HG03457 (cell line): ENCODE measurements at regions not wholly inside any gene's neighbourhood (a gene's known extent, or its start where the extent isn't known, plus 50 kb on each side); places are given as distances from the start of the nearest gene placed in this dataset.
"Not testable (repeated sequence)": the region's sequence is repeated elsewhere in the genome, so short reads cannot be mapped to it uniquely, and the experiment has no call there.

Experiments
- ATAC-seq: cut with Tn5 transposase; IDR thresholded peaks from one replicate; pipeline ENCODE4 v1.9.1; 2021; ENCODE audit warnings: moderate number of reproducible peaks; ENCODE audit not compliant: unreplicated experiment

DNA sequence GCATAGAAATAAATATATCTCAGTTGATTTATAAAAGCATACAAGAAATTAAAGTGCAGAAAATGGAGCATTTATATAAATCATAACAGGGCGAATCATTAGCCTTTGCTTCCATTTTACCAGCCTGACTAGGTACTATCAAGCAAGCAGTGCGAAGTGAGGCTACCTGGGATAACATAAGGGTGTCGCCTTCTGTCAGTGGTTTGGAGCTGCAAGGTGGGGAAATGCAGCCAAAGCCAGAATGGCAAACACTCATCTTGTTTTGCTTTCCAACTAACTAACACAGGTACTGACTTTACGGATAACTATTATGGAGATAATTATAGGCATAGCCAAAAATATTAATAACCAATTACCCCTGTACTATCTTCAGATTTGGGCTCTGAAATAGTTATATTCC is 1459.8 kb downstream of the RAPGEF2 start:
- no peak for ATAC-seq

DNA sequence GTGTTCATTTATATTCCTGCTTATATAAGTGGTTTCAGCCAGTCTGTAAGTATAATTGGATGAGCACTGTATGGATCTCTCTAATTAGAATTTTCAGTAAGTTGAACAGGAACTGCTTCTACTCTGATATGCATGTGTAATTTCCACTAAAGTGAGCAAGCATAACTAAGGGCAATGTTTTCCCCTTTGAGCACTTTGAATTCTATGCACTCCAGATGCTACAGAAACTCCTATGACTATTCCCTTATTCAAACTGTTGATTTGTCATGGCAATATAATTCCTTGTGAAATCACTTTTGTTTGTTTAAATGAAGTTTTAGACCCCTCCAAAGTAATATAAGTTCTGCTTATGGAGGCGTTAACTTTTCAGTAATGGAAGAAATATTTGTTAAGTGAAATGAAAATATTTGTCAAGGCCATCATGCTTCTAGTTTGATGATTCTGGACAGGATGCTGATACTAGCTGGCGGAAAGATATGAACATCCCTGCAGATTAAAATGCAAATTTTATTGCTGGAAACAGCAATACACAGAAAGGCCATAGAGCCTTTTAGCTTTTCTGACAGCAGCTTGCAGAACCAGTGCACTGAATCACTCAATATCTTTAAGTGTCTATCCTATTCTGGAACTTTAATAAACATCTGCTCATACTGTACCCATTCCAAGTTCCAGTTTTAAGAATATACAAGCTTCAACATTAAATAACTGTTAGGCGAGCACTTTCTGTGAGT is 1460.8 kb downstream of the RAPGEF2 start:
- no peak for ATAC-seq

DNA sequence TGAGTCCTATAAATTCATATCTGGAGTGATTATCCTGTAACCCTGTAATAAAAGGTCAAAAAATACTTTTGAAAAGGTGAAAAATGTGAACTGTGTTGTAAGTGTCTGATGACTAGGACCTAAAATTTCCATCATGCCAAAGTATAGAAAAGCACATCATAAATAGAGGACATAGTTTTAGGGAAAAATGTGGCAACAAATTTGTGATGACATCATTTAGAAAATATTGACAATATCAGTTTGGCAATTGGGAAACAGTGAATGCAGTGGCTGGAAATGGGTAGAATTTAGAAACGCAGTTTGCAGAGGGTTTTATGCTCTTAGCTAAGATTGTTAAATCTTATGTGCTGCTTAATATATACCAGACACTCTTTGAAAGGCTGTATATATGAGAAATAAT is 1464.8 kb downstream of the RAPGEF2 start:
- no peak for ATAC-seq

DNA sequence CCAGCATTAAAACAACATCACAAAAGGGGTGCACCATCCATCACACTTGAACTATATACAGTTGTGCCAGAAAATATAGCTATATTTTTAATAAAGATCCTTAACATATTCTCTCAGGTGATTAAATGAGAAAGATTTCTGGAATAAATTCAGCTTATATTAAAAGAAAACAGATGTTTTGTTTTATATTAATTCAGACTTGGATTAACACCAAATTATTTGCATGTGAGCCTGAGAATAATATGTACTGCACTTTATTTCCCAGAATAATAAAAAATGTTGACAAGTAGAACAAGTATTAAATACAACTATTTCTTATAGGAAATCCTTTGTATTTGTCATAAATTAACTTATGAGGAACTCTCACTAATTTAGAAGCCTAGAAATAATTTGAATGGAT is 1467.4 kb downstream of the RAPGEF2 start:
- no peak for ATAC-seq

DNA sequence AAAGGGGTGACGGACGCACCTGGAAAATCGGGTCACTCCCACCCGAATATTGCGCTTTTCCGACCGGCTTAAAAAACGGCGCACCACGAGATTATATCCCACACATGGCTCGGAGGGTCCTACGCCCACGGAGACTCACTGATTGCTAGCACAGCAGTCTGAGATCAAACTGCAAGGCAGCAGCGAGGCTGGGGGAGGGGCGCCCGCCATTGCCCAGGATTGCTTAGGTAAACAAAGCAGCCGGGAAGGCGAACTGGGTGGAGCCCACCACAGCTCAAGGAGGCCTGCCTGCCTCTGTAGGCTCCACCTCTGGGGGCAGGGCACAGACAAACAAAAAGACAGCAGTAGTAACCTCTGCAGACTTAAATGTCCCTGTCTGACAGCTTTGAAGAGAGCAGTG is 1471.4 kb downstream of the RAPGEF2 start:
- ATAC-seq: not testable (repeated sequence)

DNA sequence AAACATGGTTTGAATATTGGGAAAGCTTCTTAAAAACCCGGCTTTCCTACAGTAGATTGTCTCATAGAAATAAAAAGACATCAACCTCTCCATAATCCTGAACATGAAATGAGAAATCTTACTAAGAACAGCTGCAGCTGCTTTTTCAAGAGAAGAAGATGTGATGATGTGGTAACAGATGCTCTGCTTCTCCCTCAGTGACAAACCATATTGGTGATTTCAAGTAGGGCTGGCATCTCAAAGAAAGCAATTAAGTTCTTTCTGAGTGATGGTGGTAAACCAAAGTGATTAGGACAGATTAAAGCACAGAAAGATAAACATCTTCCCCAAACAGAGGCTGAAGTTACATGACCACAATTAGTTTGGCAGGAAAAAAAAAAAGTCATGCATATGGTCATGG is 1477.7 kb downstream of the RAPGEF2 start:
- no peak for ATAC-seq

DNA sequence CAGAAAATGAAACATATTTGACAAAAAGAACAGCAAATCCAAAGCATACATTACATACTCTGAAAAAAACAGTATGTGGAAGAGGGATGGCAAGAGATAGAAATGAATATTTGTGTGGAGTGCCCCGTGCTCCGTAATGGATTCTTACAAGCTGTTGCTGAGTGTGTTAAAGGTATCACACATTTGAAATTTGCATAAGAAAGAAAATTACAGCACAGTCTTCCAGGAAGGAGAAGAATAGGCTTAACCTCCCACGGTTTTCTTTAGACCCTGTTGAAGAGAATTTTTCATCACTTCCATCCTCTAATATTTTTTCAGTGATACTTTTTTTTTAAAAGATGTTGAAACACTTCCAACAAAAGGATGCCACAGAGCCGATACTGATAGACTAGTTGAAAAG is 1489.4 kb downstream of the RAPGEF2 start:
- ATAC-seq: no peak

DNA sequence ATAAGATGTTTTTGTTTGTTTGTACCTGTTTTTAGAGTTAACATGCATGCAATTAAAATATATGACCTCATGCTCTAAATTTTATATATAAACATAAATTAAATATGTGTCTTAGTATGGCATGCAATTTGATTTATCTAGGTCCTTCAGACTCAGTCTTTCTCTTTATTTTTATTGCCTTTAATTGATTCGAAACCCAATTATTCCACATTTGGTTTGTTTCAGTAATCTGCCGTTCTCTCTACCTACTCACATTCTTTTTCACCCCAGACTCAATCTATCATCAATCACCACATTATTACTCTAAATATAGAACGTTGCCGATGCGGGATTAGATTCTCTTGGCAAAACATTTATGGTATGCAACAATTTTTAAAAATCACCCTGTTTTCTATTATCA is 1492.8 kb downstream of the RAPGEF2 start:
- no peak for ATAC-seq

DNA sequence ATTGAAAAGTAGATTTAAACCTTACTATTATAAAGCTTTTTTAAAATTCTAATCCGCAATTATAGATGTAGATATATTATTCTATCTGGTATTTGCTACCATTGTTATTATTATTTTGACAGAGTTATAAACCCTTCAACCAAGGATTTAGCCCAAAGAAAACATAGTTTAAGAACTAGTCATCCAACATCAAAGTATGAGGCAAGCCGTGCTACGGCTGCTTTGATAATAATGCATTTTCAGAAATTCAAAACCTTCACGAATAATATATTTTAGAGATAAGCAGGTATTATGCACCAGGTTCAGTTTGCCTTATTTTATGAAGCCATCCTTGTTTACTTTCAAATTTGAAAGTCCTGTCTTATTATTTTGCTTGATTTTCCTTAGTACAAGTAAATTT is 1501.7 kb downstream of the RAPGEF2 start:
- ATAC-seq: no peak

DNA sequence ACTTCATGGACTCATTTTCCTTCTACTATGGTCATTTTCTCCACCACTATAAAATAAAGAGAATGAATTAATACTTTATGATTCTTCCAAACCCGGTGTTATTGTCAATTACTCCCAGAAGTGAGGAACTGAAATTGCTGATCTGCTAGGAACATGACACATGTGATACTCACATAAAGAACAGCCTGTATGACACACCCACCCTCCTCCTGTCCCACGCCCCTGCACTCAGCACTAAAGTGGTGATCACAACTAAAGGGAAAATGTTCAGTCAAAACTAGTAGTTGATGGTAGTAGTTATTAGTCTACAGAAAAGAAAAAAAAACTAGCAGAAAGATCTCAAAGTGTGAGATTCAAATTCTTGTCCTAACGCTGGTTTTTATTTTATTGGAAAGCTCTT is 1508.3 kb downstream of the RAPGEF2 start:
- ATAC-seq: no peak

DNA sequence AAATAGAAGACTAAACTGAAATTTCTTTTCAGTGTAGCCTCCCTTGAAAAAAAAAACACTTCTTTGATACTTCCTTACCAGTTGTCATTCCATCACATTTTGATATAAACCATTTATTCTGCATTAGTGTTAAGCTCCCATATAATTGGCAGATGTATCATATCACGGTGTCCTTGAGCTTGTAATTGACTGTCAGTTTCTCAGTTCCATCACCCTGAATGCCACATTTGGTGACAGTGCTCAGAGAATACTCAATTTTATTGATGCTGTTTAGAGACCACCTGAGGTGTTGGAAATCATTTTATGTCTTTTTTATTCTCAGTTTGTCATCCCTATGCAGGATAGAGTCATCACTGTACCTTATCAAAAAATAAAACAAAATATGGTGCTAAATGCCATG is 1528.2 kb downstream of the RAPGEF2 start:
- no peak for ATAC-seq

DNA sequence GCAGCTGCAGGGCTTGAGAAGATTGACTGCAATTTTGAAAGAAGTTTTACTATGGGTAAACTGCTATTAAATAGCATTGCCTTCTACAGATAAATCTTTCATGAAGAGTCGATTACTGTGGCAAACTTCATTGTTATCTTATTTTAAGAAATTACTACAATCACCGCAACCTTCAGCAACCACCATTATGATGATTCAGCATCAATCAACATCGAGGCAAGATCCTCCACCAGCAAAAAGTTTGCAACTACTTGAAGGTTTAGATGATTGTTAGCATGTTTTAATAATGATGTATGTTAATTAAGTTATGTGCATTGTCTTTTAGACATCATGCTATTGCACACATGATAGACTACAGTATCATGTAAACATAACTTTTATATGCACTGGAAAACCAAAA is 1511.0 kb downstream of the FSTL5 start:
- ATAC-seq: no peak

DNA sequence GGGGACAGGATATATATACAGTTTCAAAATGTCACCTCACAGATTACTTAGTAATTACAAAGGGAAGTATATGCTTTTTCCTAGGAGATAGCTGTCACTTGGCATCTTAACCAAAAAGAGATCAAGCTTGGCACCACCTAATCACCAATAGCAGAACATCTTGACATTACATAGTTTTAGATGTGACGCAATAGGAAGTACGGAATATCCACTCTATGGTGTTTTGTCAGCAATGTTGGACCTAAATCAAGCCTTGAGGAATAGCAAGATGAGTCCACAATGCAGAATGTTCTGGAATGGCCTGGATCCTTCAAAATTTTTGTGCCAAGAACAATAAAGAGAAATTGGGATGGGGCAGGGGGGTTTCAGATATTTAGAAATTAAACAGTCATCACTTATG is 1488.2 kb downstream of the FSTL5 start:
- no peak for ATAC-seq

DNA sequence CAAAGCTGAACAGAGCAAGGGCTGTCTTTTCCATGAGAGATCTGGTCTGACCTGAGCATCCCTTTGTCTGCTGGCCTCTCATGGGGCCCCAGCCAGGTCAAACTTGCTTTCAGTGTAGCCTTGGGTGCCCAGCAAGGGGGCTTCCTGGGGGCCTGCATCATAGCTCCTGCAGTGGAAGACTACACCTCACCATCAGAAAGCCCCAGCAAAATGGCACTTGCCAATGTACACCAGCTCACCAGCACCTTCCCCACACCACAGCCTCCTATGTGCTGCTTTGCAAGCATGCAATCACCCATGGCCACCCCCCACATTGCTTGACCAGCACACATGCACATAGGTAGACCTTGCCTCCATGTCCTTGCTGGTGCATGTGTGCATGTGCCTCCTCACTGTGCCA is 1478.1 kb downstream of the FSTL5 start:
- ATAC-seq: no peak

DNA sequence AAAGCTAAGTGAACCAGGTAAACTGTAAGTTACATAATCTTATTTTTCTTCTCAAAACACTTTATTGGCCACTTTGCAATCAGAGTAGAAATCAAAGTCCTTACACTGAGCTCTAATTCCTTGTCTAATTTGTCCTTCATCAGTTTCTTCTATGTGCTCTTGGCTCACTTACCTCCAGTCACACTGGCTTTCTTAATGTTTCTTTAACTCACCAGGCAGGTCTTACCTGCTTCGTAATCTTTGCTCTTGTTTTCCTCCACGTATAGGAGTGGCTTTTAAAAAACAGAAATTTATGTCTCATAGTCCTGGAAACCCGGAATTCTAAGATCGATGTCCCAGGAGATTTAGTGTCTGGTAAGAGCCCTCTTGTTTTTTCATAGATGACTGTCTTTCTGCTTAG is 1462.1 kb downstream of the FSTL5 start:
- no peak for ATAC-seq

DNA sequence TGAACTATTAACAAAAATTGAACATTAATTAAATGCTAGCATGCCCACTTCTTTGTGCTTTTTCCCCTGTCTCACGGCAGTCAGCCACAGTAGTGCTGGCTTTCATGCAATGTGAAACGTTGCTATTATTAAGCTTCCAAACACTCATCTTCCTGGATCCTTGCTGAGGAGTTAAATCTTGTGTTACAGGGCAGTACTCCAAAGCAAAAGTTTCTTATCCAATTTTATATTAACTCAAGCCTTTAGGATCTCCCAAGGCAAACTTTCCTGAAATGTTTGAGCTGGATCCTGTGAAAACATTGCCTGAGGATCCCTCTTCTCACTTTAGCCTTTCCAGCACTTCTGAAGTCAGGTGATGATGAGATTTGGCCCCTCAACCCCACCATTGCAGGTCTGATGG is 1454.8 kb downstream of the FSTL5 start:
- ATAC-seq: no peak

DNA sequence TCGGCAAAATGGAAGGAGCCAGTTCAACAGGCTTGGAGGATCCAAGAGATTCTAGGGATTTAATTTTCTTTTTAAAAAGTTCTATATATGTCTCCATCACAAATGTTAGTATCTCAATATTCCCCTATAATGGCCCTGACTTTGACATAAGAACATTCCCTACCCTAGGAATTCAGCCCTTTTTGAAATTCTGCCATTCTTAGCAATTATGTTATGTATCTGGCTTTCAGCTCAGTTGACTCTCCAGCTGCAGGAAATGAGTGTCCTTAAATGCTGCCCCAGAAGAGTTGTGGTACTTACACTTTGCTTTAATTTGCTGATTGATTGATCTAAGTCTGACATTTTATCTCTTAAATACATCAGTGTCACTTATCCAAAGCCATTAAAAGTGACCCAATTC is 1454.3 kb downstream of the FSTL5 start:
- no peak for ATAC-seq

DNA sequence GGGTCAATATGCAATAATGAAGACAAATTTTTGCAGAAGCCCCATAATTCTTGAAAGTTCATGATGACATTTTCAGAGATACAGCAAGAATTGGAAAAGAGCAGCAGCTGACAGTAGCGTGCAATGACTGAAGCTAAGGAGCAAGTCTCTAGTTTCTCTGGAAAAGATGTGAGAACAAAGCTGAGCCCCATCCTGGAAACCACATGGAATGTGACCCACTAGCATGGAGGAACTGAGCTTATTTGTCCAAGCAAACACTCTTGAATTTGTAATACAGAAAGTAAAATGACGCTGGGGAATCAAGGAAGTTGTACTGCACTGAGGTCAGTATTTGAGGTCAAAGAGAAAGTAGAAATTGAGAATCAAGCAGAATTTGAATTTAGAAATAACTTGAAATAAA is 1447.2 kb downstream of the FSTL5 start:
- no peak for ATAC-seq

DNA sequence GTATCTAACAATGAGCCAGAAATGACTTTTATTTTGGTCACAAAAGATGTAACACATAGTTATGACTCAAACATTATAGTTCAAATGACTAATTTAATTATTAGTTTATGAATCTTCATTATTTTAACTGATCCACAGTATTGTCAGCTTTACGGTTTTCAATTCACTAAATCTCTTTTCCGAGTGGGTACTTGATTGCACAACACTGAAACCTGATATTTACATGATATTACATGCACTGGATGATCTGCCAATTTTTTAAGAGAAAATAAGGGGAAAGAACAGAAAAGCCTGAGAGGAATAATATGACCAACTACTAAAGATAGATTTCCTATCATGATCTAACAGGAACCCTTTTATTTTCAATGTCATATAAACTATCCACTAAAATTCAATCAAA is 1446.0 kb downstream of the FSTL5 start:
- ATAC-seq: no peak

DNA sequence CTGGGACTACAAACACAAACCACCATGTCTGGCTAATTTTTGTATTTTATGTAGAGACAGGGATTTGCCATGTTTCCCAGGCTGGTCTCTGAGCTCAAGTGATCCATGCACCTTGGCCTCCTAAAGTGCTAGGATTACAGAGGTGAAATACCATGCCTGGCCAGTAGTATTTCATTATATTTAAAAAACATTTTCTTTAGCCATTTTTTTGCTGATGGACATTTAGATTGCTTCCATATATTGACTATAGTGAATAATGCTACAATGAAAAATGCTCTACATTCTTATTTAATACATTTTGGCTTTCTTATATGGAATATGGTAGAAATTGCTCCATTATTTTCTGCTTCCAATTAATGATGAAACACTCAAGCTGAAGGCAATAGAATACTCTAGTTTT is 1439.7 kb downstream of the FSTL5 start:
- ATAC-seq: no peak

DNA sequence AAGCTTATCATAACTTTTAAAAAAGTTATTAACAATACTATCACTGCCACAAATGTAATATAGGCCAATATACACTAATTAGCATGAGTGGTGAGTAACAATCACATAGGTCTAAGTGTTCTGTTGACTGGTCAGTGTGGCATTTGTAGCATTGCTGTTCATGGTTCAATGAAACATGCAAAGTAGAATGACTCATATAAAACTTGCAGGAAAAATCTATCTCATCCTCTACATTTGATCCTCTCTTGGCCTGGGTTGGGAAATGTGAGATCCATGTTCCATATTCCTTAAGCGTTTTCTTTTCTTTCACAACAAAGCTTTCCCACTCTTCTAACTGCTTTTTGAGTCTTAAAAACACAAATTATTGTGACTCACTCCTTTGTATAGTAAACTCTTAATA is 1418.7 kb downstream of the FSTL5 start:
- no peak for ATAC-seq

DNA sequence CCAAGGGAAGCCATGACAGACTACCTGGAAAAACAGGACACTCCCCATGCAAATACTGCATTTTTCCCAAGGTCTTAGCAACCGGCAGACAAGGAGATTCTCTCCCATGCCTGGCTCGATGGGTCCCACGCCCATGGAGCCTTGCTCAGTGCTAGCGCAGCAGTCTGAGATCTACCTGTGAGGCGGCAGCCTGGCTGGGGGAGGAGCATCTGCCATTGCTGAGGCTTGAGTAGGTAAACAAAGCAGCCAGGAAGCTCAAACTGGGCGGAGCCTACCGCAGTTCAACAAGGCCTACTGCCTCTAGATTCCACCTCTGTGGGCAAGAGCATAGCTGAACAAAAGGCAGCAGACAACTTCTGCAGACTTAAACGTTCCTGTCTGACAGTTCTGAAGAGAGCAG is 1417.2 kb downstream of the FSTL5 start:
- not testable (repeated sequence) for ATAC-seq

DNA sequence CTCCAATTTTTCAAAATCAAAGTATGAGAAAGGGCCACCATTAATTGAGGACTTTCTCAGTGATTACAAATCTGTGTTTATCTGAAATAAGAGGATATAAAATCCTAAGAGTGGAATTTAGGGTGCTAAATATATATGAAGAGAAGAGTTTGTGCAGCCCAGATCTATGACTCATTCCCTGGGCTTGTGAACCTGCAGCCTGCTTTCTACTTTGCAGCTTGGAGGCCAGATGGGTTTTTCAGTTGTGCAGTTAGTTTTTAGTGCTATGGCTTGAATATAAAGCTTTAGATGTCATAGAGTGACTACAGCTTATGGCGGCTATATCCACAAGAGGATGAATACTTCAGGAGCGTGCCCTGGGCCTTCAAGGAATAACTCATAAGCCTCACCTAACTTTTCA is 1391.1 kb downstream of the FSTL5 start:
- ATAC-seq: no peak
